A549 (cell line): ENCODE measurements at regions not wholly inside any gene's neighbourhood (a gene's known extent, or its start where the extent isn't known, plus 50 kb on each side); places are given as distances from the start of the nearest gene placed in this dataset.

Source experiments
- ATAC-seq, 2 experiments: fragments of 200-7000 bp in 1 of 2; fragments of >200 bp in 1 of 2; cut with Nextera tagmentation in 1 of 2; cut with Tn5 transposase in 1 of 2; 3 replicates each; pipeline versions ENCODE4 v1.8.0 to v1.9.1; 2018 to 2020; ENCODE audit warnings: mild to moderate bottlenecking in 1 of 2, moderate library complexity in 1 of 2
- CTCF ChIA-PET: fragments of 300-600 bp; sonication (Branson Sonifier 250); formaldehyde crosslinking; extraction: SDS; loops from one replicate; lab custom pipeline; 2021; ENCODE audit warnings: antibody characterized with exemption, inconsistent platforms; lab: Yijun Ruan, JAX
- POLR2A ChIA-PET: fragments of 350-600 bp; formaldehyde crosslinking; extraction: SDS; loops from one replicate; lab custom pipeline; 2021; ENCODE audit warnings: antibody characterized with exemption, inconsistent platforms; lab: Yijun Ruan, JAX
- DNase-seq, 2 experiments: peaks; one replicate each; pipeline versions ENCODE4 v3.0.0 to v3.0.0-alpha.2; 2011 to 2016; ENCODE audit warnings: low read depth in 1 of 2, low spot score in 1 of 2
- FAIRE-seq: peaks from 2 replicates; lab custom pipeline; 2011; peaks lifted over from hg19 to GRCh38; lab: Jason Lieb, UNC
- H3K27ac ChIP-seq, 2 experiments: fragments of >200 bp; sonication (Bioruptor Twin); formaldehyde crosslinking; 3 replicates each; pipeline ENCODE4 v1.5.1; 2016 to 2017
- H3K4me1 ChIP-seq: fragments of >200 bp; sonication (Bioruptor Twin); formaldehyde crosslinking; 3 replicates; pipeline ENCODE4 v1.6.1; 2016
- H3K4me2 ChIP-seq: fragments of >200 bp; sonication (Bioruptor Twin); formaldehyde crosslinking; 3 replicates; pipeline ENCODE4 v1.6.1; 2016
- H3K4me3 ChIP-seq: fragments of >200 bp; sonication (Bioruptor Twin); formaldehyde crosslinking; 3 replicates; pipeline ENCODE4 v1.5.1; 2016
- H3K9me3 ChIP-seq: fragments of >200 bp; sonication (Bioruptor Twin); formaldehyde crosslinking; 3 replicates; pipeline ENCODE4 v1.6.1; 2016
- CEBPB ChIP-seq, 2 experiments: fragments of >200 bp in 1 of 2; sonication (Bioruptor Twin) in 1 of 2; formaldehyde crosslinking in 1 of 2; IDR thresholded peaks; 2 replicates each; pipeline ENCODE4 v1.6.1; 2012 to 2016
- EHMT2 ChIP-seq: fragments of 200-600 bp; sonication (generic); IDR thresholded peaks from 2 replicates; pipeline ENCODE4 v1.6.1; 2016; ENCODE audit warnings: antibody characterized with exemption, low read depth, mild to moderate bottlenecking, moderate library complexity
- FOSB ChIP-seq: fragments of 250-450 bp; sonication (Bioruptor Pico); IDR thresholded peaks from 2 replicates; pipeline ENCODE4 v1.5.0; 2020; ENCODE audit warnings: mild to moderate bottlenecking, moderate library complexity
- FOSL2 ChIP-seq, 2 experiments: fragments of 450-650 bp in 1 of 2; fragments of >200 bp in 1 of 2; sonication (Bioruptor Twin) in 1 of 2; formaldehyde crosslinking; IDR thresholded peaks; 2 replicates each; pipeline versions ENCODE4 v1.5.0 to v1.6.1; 2016 to 2020; ENCODE audit warnings: mild to moderate bottlenecking in 1 of 2, moderate library complexity in 1 of 2
- GATA3 ChIP-seq: IDR thresholded peaks from 2 replicates; pipeline ENCODE4 v1.6.1; 2012; ENCODE audit warnings: borderline replicate concordance
- HDAC2 ChIP-seq: fragments of 200-600 bp; sonication (generic); IDR thresholded peaks from 2 replicates; pipeline ENCODE4 v1.6.1; 2016
- HOXB5 ChIP-seq: fragments of 250-450 bp; sonication (Bioruptor Pico); IDR thresholded peaks from 2 replicates; pipeline ENCODE4 v1.5.0; 2020; ENCODE audit warnings: mild to moderate bottlenecking, moderate library complexity
- JUN ChIP-seq, 2 experiments: fragments of >200 bp; sonication (Bioruptor Twin); formaldehyde crosslinking; IDR thresholded peaks; 2 replicates in 1 of 2; 3 replicates in 1 of 2; pipeline ENCODE4 v1.6.1; 2016 to 2017
- JUNB ChIP-seq: fragments of >200 bp; sonication (Bioruptor Twin); formaldehyde crosslinking; IDR thresholded peaks from 2 replicates; pipeline ENCODE4 v1.6.1; 2016
- KDM5A ChIP-seq: fragments of 200-600 bp; sonication (generic); IDR thresholded peaks from 2 replicates; pipeline ENCODE4 v1.6.1; 2016; ENCODE audit warnings: antibody characterized with exemption, mild to moderate bottlenecking
- MAFK ChIP-seq: fragments of 450-650 bp; IDR thresholded peaks from 2 replicates; pipeline ENCODE4 v1.6.1; 2014; ENCODE audit not compliant: partially characterized antibody
- MYC ChIP-seq: IDR thresholded peaks from 2 replicates; pipeline ENCODE4 v1.6.1; 2012; ENCODE audit warnings: mild to moderate bottlenecking, inconsistent platforms, low read length, improper control_type of control experiment, borderline replicate concordance
- NFE2L2 ChIP-seq: fragments of 150-350 bp; conservative IDR thresholded peaks from 2 replicates; pipeline ENCODE4 v1.6.1; 2014; ENCODE audit warnings: low read length
- NR3C1 ChIP-seq: fragments of >200 bp; sonication (Bioruptor Twin); formaldehyde crosslinking; IDR thresholded peaks from 3 replicates; pipeline ENCODE4 v1.6.1; 2017
- RARB ChIP-seq: fragments of 250-450 bp; sonication (Bioruptor Pico); IDR thresholded peaks from 2 replicates; pipeline ENCODE4 v1.8.0; 2021; ENCODE audit warnings: mild to moderate bottlenecking, moderate library complexity
- RNF2 ChIP-seq: fragments of 200-600 bp; sonication (generic); IDR thresholded peaks from 2 replicates; pipeline ENCODE4 v1.6.1; 2016; ENCODE audit warnings: low read depth, mild to moderate bottlenecking, antibody characterized with exemption, moderate library complexity, borderline replicate concordance
- TFCP2L1 ChIP-seq: fragments of 250-450 bp; sonication (Bioruptor Pico); IDR thresholded peaks from 2 replicates; pipeline ENCODE4 v1.5.0; 2021; ENCODE audit warnings: mild to moderate bottlenecking
- ZC3H11A ChIP-seq: fragments of 450-650 bp; IDR thresholded peaks from 2 replicates; pipeline ENCODE4 v1.6.1; 2014; ENCODE audit warnings: antibody characterized with exemption, mild to moderate bottlenecking
- WGBS: methylation state at CpG from one replicate; pipeline ENCODE4 v1.1.6; 2017; ENCODE audit errors: missing lambda C conversion rate; 5-methylcytosine and 5-hydroxymethylcytosine counted together
- TF ChIP-seq, protein P1 (sequence below): fragments of 250-450 bp; sonication (Bioruptor Pico); IDR thresholded peaks from 2 replicates; pipeline ENCODE4 v1.5.0; 2021; ENCODE audit warnings: mild to moderate bottlenecking, moderate library complexity, borderline replicate concordance
- TF ChIP-seq, protein P2 (sequence below): fragments of >200 bp; sonication (Bioruptor Twin); formaldehyde crosslinking; IDR thresholded peaks from 2 replicates; pipeline ENCODE4 v1.6.1; 2016
- TF ChIP-seq, protein P3 (sequence below): fragments of >200 bp; sonication (Bioruptor Twin); formaldehyde crosslinking; IDR thresholded peaks from 3 replicates; pipeline ENCODE4 v1.6.1; 2016
- TF ChIP-seq, protein P4 (sequence below): fragments of 250-450 bp; sonication (Bioruptor Pico); IDR thresholded peaks from 2 replicates; pipeline ENCODE4 v1.5.0; 2020; ENCODE audit warnings: low read depth, mild to moderate bottlenecking, moderate library complexity

DNA sequence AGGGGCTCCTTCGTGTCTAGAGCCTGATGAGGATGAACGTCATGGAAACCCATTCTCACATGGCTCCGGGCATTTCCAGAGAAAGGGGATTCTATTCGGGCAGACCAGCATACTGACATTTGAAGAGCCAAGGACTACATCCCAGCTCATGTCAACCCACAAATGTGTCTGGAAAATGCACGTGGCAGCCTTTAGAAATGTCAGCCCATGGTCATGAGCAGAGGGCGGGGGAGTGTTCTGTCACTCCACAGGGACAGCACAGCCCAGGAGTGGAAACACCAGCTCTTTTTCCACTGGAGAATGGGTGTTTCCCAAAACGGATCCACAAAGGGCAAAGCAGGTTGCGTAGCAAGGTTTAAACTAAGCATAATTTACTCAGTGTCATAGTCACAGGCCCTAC lies 207.0 kb downstream of the BCOR start (continued):
- TF ChIP-seq, protein P1, sequence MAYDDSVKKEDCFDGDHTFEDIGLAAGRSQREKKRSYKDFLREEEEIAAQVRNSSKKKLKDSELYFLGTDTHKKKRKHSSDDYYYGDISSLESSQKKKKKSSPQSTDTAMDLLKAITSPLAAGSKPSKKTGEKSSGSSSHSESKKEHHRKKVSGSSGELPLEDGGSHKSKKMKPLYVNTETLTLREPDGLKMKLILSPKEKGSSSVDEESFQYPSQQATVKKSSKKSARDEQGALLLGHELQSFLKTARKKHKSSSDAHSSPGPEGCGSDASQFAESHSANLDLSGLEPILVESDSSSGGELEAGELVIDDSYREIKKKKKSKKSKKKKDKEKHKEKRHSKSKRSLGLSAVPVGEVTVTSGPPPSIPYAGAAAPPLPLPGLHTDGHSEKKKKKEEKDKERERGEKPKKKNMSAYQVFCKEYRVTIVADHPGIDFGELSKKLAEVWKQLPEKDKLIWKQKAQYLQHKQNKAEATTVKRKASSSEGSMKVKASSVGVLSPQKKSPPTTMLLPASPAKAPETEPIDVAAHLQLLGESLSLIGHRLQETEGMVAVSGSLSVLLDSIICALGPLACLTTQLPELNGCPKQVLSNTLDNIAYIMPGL (CRISPR knock-in tag) = no peak
- TF ChIP-seq FOSB (no peak), NFE2L2 (no peak), HDAC2 (no peak)
- TF ChIP-seq, protein P2, sequence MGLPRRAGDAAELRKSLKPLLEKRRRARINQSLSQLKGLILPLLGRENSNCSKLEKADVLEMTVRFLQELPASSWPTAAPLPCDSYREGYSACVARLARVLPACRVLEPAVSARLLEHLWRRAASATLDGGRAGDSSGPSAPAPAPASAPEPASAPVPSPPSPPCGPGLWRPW = no peak
- TF ChIP-seq, all 56 proteins: peak for 0

DNA sequence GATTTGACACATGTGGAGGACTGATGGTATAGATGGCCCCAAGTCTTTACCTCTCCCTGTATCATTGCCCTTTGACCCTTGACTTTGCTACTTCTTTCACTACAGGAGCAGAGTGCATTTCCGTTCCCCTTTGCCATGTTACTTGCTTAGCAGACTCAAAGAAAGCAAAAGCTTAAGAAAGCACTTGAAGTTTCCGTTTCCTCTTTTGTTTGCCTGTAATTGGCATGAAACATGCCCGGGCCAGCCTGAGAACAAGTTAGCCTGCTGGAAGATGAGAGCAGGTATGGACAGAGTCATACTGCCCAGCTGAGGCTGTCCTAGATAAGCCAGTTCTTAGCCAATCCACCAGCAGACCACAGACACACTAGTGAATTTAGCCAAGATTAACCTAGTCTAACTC lies 206.0 kb downstream of the BCOR start:
- TF ChIP-seq FOSL2 (IDR thresholded peaks at IDR 0.05) (no peak), FOSL2 (CRISPR knock-in tag; IDR thresholded peaks at IDR 0.05) (no peak), HOXB5 (CRISPR knock-in tag) (no peak), ZC3H11A (no peak), KDM5A (no peak), RNF2 (no peak), TFCP2L1 (no peak), NR3C1 (no peak), CEBPB (IDR thresholded peaks at IDR 0.05) (no peak), MAFK (no peak), GATA3 (no peak), MYC (no peak), HDAC2 (no peak), RARB (no peak), JUN (IDR thresholded peaks at IDR 0.05) (no peak), EHMT2 (no peak), JUNB (no peak)
- TF ChIP-seq, protein P3, sequence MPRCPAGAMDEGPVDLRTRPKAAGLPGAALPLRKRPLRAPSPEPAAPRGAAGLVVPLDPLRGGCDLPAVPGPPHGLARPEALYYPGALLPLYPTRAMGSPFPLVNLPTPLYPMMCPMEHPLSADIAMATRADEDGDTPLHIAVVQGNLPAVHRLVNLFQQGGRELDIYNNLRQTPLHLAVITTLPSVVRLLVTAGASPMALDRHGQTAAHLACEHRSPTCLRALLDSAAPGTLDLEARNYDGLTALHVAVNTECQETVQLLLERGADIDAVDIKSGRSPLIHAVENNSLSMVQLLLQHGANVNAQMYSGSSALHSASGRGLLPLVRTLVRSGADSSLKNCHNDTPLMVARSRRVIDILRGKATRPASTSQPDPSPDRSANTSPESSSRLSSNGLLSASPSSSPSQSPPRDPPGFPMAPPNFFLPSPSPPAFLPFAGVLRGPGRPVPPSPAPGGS = no peak
- TF ChIP-seq, protein P4, sequence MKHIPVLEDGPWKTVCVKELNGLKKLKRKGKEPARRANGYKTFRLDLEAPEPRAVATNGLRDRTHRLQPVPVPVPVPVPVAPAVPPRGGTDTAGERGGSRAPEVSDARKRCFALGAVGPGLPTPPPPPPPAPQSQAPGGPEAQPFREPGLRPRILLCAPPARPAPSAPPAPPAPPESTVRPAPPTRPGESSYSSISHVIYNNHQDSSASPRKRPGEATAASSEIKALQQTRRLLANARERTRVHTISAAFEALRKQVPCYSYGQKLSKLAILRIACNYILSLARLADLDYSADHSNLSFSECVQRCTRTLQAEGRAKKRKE (CRISPR knock-in tag) = no peak
- ChIA-PET CTCF (interaction anchor here (0.7 kb wide), 1 partner anchor 275 kb away, joined by 5 read pairs; no protein-coding TSS in a partner anchor), POLR2A (no interaction called here)
- no peak for DNase-seq
- Histone ChIP-seq H3K9me3 (no peaks in the 10 kb centered on the region), H3K4me3 (no peak overlapping the region), H3K4me2 (no peak overlapping the region), H3K27ac (no peak overlapping the region), H3K4me1 (peaks cover 28% of the 10 kb centered on the region)
- FAIRE-seq = no peak
- WGBS = 100% methylated on average over 3 of the region's 3 CpGs
- ATAC-seq = no peak
